B cell (primary cell): ENCODE measurements at regions not wholly inside any gene's neighbourhood (a gene's known extent, or its start where the extent isn't known, plus 50 kb on each side); places are given as distances from the start of the nearest gene placed in this dataset.

Source experiments
- ATAC-seq: fragments of 200-7000 bp; cut with Tn5 transposase; one replicate; pipeline ENCODE4 v1.10.0; 2021; ENCODE audit warnings: low read depth, mild to moderate bottlenecking, moderate number of reproducible peaks, moderate library complexity
- CTCF ChIA-PET: fragments of 350-600 bp; sonication (Branson Sonifier 250); formaldehyde crosslinking; loops from one replicate; lab custom pipeline; 2021; ENCODE audit warnings: antibody characterized with exemption, inconsistent platforms; lab: Charles Lee
- POLR2A ChIA-PET: fragments of 350-600 bp; sonication (Branson Sonifier 250); formaldehyde crosslinking; loops from one replicate; lab custom pipeline; 2021; ENCODE audit warnings: antibody characterized with exemption; lab: Charles Lee
- DNase-seq: peaks from one replicate; pipeline ENCODE4 v3.0.0; 2013
- H2AFZ ChIP-seq: 2 replicates; pipeline ENCODE4 v1.6.1; 2012; ENCODE audit warnings: mild to moderate bottlenecking, low read depth, low read length; ENCODE audit not compliant: insufficient read depth, poor library complexity, severe bottlenecking
- H3K27ac ChIP-seq, 2 donors: 1 replicate in 1 of 2; 2 replicates in 1 of 2; pipeline ENCODE4 v1.5.1; 2012 to 2013; ENCODE audit warnings: low read length in 2 of 2, mild to moderate bottlenecking in 2 of 2, moderate library complexity in 1 of 2
- H3K27me3 ChIP-seq, 4 experiments: fragments of 200-600 bp in 1 of 4; sonication (generic) in 1 of 4; replicated peaks in 1 of 4; 1 replicate in 2 of 4; 2 replicates in 2 of 4; pipeline versions ENCODE4 v1.6.1 to v1.7.0; 2013 to 2016; ENCODE audit warnings: low read length in 3 of 4, mild to moderate bottlenecking in 2 of 4, mixed read lengths in 1 of 4, moderate library complexity in 1 of 4; ENCODE audit not compliant: insufficient read depth in 4 of 4, control insufficient read depth in 3 of 4; ENCODE audit errors: control extremely low read depth in 1 of 4
- H3K36me3 ChIP-seq, 2 experiments: replicated peaks in 1 of 2; 1 replicate in 1 of 2; 2 replicates in 1 of 2; pipeline versions ENCODE4 v1.6.1 to v1.7.1; 2013; ENCODE audit warnings: low read length in 1 of 2; ENCODE audit not compliant: insufficient read depth in 2 of 2, control insufficient read depth in 1 of 2; ENCODE audit errors: control extremely low read depth in 1 of 2, extremely low read depth in 1 of 2
- H3K4me1 ChIP-seq, 2 donors: fragments of 200-600 bp in 1 of 2; sonication (generic) in 1 of 2; 1 replicate in 1 of 2; 2 replicates in 1 of 2; pipeline versions ENCODE4 v1.5.1 to v1.6.1; 2013 to 2017; ENCODE audit warnings: low read length in 2 of 2; ENCODE audit not compliant: control insufficient read depth in 2 of 2, insufficient read depth in 2 of 2
- H3K4me2 ChIP-seq: replicated peaks from 2 replicates; pipeline ENCODE3; 2012; ENCODE audit warnings: mild to moderate bottlenecking, low read depth, low read length; ENCODE audit not compliant: poor library complexity, severe bottlenecking
- H3K4me3 ChIP-seq, 5 experiments: fragments of 200-600 bp in 1 of 5; sonication (generic) in 1 of 5; 1 replicate in 3 of 5; 2 replicates in 2 of 5; pipeline versions ENCODE4 v1.5.1 to v1.7.0; 2011 to 2016; ENCODE audit warnings: low read length in 4 of 5, mild to moderate bottlenecking in 4 of 5, low read depth in 2 of 5, control low read depth in 1 of 5, moderate library complexity in 1 of 5; ENCODE audit not compliant: insufficient read depth in 1 of 5; ENCODE audit errors: control extremely low read depth in 1 of 5, extremely low read depth in 1 of 5
- H3K79me2 ChIP-seq: fragments of 200-600 bp; sonication (generic); one replicate; pipeline ENCODE4 v1.6.0; 2016; ENCODE audit warnings: low read length; ENCODE audit not compliant: control insufficient read depth, insufficient read depth
- H3K9ac ChIP-seq: fragments of 200-600 bp; sonication (generic); 2 replicates; pipeline ENCODE4 v1.6.1; 2017; ENCODE audit warnings: mild to moderate bottlenecking, low read length, moderate library complexity
- H3K9me3 ChIP-seq, 3 donors: one replicate each; pipeline versions ENCODE4 v1.6.1 to v1.7.1; 2013; ENCODE audit warnings: low read length in 2 of 3; ENCODE audit not compliant: control insufficient read depth in 2 of 3, insufficient read depth in 1 of 3; ENCODE audit errors: control extremely low read depth in 1 of 3
- H4K20me1 ChIP-seq: 2 replicates; pipeline ENCODE4 v1.6.0; 2012; ENCODE audit warnings: mild to moderate bottlenecking, low read length; ENCODE audit not compliant: insufficient read depth, control insufficient read depth, poor library complexity, severe bottlenecking
- H3K27ac Mint-ChIP-seq: one replicate; pipeline ENCODE4 v1.8.0; 2021; ENCODE audit warnings: mixed read lengths
- H3K27me3 Mint-ChIP-seq: one replicate; pipeline ENCODE4 v1.8.0; 2021; ENCODE audit warnings: mixed read lengths
- H3K4me1 Mint-ChIP-seq: one replicate; pipeline ENCODE4 v1.8.0; 2021; ENCODE audit warnings: mixed read lengths
- H3K4me3 Mint-ChIP-seq: one replicate; pipeline ENCODE4 v1.8.0; 2021; ENCODE audit warnings: mixed read lengths
- H3K9me3 Mint-ChIP-seq: one replicate; pipeline ENCODE4 v1.8.0; 2022; ENCODE audit warnings: mixed read lengths; ENCODE audit not compliant: insufficient read depth
- EZH2 ChIP-seq: IDR thresholded peaks from 2 replicates; pipeline ENCODE4 v1.6.1; 2012; ENCODE audit warnings: borderline replicate concordance, low read depth, mild to moderate bottlenecking, moderate library complexity, low read length; ENCODE audit not compliant: insufficient read depth, poor library complexity, severe bottlenecking
- WGBS: methylation state at CpG from one replicate; pipeline ENCODE4 v1.1.5; 2013; ENCODE audit warnings: missing lambda C conversion rate; ENCODE audit not compliant: insufficient coverage; 5-methylcytosine and 5-hydroxymethylcytosine counted together
- intact Hi-C: fragments of 100-400 bp; cut with micrococcal nuclease; formaldehyde crosslinking; loops from one replicate; pipeline ENCODE4 v1.10.0; 2022
- TF ChIP-seq, protein P1 (sequence below): fragments of 200-600 bp; IDR thresholded peaks from one replicate; pipeline ENCODE4 v1.8.0; 2022; ENCODE audit warnings: antibody characterized with exemption, mild to moderate bottlenecking

DNA sequence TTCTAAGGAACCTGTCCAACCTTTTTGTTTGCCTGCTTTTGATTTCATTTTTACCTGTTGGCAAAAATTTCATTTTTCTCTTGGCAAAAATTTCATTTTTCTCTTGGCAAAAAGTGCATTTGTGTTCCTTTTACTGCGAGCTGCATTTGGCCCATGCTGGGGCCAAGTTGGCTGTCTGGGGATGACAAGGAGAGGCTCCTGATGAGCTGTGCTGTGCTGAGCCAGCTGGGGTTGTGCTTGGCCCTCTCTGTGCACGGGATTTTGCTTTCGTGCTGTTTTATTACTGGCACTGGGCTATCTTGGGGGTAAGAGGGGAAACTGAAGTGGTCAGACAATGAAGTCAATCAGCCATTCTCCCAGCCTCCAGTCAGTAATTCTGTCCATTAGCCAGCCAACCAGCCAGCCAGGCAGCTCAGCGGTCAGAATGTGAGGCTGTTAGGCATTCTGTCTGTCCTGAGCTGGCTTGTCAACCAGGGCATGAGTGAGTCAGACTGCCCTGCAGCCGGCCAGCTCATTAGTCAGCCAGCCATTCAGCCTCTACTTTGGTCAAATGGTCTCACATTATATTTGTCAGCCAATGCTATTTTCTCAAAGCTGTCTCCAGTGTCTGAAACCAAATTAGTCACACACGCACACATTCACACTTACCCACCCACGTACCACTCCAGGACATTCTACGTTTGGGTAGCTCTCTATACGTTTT lies 56.9 kb upstream of the PRPS1 start:
- WGBS, result 92% methylated on average over 2 of the region's 9 CpGs
- Histone ChIP-seq H3K4me1 (no peaks in the 10 kb centered on the region), H3K79me2 (no peaks in the 10 kb centered on the region), H3K9me3 (no peaks in the 10 kb centered on the region), H3K27me3 (no peaks in the 10 kb centered on the region), H3K36me3 (no peaks in the 10 kb centered on the region), H3K9ac (no peak overlapping the region), H3K4me3 (no peak overlapping the region), H4K20me1 (no peaks in the 10 kb centered on the region), H3K4me2 (no peak overlapping the region), H2AFZ (no peak overlapping the region), H3K27ac (no peak overlapping the region)
- H3K27ac Mint-ChIP-seq, result no peak overlapping the region
- no peak overlapping the region for H3K4me3 Mint-ChIP-seq
- intact Hi-C loops, result no loop called here
- H3K9me3 Mint-ChIP-seq, result no peaks in the 10 kb centered on the region
- TF ChIP-seq, protein P1, sequence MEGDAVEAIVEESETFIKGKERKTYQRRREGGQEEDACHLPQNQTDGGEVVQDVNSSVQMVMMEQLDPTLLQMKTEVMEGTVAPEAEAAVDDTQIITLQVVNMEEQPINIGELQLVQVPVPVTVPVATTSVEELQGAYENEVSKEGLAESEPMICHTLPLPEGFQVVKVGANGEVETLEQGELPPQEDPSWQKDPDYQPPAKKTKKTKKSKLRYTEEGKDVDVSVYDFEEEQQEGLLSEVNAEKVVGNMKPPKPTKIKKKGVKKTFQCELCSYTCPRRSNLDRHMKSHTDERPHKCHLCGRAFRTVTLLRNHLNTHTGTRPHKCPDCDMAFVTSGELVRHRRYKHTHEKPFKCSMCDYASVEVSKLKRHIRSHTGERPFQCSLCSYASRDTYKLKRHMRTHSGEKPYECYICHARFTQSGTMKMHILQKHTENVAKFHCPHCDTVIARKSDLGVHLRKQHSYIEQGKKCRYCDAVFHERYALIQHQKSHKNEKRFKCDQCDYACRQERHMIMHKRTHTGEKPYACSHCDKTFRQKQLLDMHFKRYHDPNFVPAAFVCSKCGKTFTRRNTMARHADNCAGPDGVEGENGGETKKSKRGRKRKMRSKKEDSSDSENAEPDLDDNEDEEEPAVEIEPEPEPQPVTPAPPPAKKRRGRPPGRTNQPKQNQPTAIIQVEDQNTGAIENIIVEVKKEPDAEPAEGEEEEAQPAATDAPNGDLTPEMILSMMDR, result no peak
- TF ChIP-seq EZH2, result no peak
- no peaks in the 10 kb centered on the region for H3K27me3 Mint-ChIP-seq
- H3K4me1 Mint-ChIP-seq, result no peaks in the 10 kb centered on the region
- ChIA-PET CTCF (no interaction called here), POLR2A (no interaction called here)
- DNase-seq (no peak), ATAC-seq (no peak)

DNA sequence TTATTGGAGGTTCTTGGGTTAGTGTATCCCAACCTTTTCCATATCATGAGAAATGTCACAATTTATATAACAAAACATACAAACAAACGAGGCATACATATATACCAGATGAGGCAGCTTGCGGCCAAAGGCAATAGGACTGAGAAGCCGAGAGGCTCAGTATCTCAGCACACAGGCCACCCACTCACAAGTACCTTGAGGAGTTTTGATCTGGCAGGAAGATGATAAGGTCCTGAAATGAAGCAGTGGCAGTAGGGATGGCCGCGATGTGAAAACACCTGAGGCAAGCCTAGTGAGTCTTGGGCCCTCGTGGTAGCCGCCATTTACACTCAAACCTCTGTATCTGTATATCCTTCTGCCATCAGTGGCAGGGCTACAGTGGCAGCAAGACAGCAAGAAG lies 55.3 kb upstream of the PRPS1 start:
- Mint-ChIP-seq H3K4me1 (no peaks in the 10 kb centered on the region), H3K4me3 (no peak overlapping the region), H3K9me3 (no peaks in the 10 kb centered on the region), H3K27ac (no peak overlapping the region), H3K27me3 (no peaks in the 10 kb centered on the region)
- Histone ChIP-seq H3K4me1 (no peaks in the 10 kb centered on the region), H3K4me2 (no peak overlapping the region), H3K9me3 (no peaks in the 10 kb centered on the region), H3K36me3 (no peaks in the 10 kb centered on the region), H3K79me2 (no peaks in the 10 kb centered on the region), H4K20me1 (no peaks in the 10 kb centered on the region), H2AFZ (no peak overlapping the region), H3K27me3 (no peaks in the 10 kb centered on the region), H3K27ac (no peak overlapping the region), H3K4me3 (no peak overlapping the region), H3K9ac (no peak overlapping the region)
- CTCF ChIA-PET, result no interaction called here
- ATAC-seq (no peak), DNase-seq (no peak)
- TF ChIP-seq EZH2, result no peak
- POLR2A ChIA-PET, result no interaction called here
- intact Hi-C loops, result no loop called here
- WGBS, result 92% methylated on average over 4 of the region's 7 CpGs
